Inflammatory macrophage treated with lipopolysaccharide for 4 hours (primary cell): ENCODE measurements at regions not wholly inside any gene's neighbourhood (a gene's known extent, or its start where the extent isn't known, plus 50 kb on each side); places are given as distances from the start of the nearest gene placed in this dataset.
"Not testable (repeated sequence)": the region's sequence is repeated elsewhere in the genome, so short reads cannot be mapped to it uniquely, and the experiment has no call there.

Source experiments
- DNase-seq: peaks from one replicate; pipeline ENCODE4 v3.0.0-alpha.2; 2020

DNA sequence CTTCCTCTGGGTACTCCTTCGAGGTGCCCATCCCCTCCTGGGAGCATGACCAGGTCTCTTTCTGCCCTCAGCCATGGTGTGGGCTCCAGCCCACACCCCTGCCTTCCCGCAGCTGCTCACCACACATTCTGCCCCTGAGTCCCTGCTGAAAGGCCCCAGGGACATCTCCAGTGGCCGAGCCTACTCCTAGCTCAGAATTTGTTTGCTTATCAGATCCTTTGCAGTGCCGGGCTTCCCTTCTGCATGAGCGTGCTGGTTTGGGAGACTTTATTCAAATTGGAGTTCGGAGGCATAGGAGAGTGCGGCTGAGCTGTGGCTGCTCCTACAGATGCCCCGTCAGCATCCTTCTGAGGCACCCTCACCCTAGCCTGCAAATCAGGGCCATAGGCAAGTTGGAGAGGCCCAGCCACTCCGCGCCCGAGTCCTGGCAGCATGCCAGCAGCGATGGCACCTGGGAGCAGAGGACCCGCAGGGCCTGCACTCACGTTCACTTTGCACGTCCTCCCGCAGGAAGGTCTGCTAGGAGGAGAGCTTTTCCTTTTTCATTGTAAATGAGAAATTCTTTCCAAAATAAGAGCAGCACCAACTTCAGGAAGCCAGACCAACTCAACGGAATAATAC lies 327.3 kb downstream of the QKI start:
- no peak for DNase-seq

DNA sequence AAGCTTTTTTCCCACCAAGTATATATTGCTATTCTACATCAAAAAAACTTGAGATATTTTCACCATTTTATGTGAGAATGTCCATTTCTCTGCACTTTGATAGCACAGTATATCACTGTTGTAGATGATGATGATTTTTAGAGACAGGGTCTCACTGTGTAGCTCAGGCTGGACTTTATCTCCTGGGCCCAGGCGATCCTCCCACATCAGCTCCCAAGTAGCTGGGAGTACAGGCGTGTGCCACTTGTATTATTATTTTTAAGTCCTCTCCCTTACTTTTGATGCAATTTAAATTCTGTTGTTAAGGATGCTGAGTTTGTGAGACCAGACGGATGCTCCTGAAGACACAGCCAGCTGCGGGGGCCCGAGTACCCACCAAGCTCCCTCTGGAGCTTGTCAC lies 326.8 kb downstream of the QKI start:
- no peak for DNase-seq

DNA sequence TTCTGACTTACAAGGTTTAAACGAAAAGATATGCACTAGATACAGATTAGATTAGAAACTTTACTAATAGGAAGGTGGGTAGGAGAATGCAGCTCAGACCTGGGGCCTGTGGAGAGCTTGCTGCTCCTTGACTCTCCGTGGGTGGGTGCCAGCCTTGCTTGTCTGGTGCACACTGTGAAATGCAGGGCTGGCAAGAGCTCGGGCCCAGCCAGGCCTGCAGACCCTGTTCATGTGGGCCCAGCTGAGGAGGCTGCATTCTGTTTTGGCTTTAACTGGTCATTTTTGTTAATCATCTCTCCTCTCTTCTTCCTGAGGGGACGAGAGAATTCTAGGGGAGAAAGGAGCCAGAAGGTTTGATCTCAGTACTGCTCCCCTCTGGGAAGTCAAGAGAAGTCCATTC lies 325.4 kb downstream of the QKI start:
- no peak for DNase-seq

DNA sequence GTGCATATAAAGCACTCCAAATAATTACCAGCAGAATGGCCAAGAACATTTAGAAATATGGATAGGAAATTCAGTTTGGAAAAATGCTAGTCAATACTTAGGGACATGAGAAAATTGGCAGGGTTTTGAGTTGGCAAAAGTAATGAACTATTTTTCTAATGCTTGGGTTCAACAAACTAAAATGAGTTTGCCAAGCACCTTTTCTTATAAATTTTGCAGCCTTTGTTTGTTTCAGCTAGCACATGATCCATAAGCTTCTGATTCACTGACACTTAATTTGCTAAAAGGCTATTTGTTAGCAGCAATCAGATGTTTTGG lies 324.8 kb downstream of the QKI start:
- no peak for DNase-seq

DNA sequence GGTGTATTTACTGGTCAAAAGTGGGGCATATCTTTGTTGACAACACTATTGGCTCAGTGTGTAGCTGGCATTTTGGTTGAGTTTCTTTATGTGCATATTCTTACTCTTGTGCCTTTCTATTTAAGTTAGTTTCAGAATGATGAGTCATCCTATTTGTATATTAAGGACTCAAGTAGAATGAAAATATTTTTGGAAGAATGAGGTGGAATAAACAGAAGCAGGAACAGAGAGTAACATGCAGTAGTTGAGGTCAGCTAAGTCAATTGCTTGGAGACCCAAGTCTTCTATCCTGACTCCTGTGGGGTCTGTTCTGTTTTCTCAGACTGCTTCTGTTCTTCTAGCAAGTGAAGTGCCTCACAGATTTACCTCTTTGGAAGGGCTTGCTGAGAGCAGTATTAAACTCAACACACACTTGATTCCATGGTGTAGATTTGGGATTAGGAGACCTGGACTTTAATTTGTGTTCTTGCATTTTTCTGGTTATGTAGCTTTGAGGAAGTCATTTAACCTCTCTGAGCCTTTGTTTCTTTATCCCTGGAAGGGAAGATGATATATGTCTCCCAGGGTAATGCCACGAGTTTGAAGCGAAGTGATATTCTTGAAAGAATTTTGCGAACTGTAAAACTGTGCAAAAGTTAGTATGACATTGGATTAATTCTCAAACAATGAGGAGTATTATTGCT lies 324.3 kb downstream of the QKI start:
- DNase-seq, result peak; percentile 17

DNA sequence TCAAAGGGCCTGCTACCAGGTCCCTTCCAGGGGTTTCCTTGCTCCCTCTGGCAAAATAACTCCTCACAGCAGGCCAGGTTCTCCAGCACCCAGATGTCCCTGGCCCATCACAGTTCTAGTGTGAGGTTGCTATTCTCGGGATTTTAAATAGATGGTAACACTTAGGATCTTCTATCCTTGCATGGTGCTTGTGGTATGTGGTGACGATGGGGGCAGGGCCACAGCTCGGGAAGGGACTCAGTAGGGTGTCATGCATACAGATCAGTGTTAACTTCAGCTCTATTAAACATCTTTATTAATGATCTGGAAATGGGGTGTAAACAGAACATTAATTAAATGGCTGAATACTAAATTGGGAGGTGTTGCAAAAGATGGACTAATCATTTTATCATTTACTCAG lies 323.8 kb downstream of the QKI start:
- no peak for DNase-seq

DNA sequence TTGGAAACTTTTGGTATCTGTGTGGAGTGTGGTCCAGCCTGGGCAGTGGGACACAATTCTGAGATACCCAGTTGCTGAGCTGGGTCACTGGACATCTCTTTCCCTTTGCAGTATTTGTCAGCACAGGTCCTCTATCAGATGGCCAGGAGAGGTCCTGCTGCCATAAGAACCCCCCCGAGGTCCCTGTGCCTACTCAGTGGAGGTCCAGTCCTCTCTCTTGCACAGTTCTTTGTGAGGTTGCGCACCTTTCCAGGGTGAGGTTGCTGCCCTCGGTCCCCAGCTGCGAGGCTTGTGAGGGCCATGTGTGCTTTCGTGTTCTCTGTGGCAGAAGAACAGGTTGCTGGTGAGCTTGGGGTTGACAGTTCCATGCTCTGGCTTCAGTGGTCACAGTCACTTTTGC lies 320.6 kb downstream of the QKI start:
- DNase-seq, result no peak

DNA sequence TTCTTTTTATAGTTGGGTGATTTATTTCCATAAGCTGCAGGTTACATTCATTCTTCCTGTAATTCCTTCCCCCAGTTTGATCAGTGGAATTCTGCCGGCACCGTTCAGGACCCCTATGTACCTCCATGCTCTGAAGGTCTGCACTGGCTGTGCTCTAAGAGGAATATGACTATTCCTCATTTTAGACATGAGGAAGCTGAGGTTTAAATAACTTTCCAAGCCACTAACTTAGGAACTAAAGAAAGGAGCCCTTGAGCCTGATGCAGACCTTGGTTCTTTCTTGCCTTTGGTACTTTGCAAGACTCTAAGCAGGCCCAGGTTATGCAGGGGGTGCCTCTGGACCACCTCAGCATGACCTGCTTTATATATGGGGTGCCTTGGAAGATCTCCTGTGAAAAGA lies 318.5 kb downstream of the QKI start:
- no peak for DNase-seq

DNA sequence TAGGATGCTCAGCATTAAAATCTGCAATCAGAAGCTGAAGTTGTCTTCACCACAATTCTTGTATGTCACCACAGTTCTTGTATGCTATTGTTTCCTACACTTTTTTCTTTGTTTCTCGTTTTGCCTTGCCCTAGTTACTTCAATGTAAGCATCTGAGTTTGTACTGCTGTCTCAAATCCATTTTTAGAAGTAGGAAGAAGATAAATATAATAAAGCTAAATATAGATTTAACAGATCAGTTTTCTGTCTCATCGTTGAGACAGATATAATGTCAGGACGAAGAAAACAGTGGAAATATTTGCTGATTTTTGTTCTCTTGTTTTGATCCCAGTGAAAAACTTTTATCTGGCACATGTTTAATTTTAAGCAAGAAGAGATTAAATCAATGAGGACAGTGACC lies 318.0 kb downstream of the QKI start:
- no peak for DNase-seq

DNA sequence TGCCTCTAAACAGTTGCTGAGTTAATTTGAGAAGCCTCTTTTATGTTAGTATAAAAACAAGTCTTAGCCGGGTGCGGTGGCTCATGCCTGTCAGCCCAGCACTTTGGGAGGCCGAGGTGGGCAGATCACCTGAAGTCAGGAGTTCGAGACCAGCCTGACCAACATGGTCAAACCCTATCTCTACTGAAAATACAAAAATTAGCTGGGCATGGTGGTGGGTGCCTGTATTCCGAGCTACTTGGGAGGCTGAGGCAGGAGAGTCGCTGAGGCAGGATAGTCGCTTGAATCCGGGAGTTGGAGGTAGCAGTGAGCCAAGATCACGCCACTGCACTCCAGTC lies 317.5 kb downstream of the QKI start:
- not testable (repeated sequence) for DNase-seq

DNA sequence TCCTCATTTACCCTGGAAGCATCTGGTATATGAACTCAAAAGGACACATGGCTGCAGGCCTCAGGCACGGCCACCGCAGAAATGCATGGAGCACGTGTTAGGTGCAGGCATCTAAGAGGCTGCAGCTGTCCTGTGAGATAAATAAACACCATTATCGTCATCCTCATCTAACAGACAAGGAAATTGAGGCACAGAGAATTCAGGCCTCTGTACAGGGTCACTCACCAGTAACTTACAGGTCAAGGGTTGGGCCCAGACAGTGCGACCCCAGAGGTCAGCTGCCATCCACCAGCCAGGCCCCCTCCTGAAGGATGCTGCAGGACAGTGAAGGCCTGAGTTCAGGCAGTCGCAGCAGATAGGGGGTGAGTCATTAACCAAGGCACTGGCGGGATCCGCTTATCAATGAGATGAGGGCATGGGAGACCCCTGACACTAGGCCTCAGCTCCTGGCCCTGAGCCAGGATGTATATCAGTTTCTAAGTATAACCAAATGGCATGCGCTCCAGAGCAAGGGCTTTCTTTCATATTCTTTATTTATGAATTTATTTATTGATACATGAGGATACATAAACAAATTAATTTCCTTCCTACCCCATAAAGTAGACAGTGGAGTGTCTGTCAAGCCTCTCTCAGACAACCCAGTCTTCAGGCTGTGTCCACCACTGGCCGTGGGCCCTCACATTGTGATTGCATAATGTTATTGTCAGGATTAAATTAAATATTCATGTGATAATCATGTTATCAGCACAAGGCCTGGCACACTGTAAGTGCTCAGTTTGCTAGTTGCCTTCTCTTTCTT lies 316.9 kb downstream of the QKI start:
- no peak for DNase-seq

DNA sequence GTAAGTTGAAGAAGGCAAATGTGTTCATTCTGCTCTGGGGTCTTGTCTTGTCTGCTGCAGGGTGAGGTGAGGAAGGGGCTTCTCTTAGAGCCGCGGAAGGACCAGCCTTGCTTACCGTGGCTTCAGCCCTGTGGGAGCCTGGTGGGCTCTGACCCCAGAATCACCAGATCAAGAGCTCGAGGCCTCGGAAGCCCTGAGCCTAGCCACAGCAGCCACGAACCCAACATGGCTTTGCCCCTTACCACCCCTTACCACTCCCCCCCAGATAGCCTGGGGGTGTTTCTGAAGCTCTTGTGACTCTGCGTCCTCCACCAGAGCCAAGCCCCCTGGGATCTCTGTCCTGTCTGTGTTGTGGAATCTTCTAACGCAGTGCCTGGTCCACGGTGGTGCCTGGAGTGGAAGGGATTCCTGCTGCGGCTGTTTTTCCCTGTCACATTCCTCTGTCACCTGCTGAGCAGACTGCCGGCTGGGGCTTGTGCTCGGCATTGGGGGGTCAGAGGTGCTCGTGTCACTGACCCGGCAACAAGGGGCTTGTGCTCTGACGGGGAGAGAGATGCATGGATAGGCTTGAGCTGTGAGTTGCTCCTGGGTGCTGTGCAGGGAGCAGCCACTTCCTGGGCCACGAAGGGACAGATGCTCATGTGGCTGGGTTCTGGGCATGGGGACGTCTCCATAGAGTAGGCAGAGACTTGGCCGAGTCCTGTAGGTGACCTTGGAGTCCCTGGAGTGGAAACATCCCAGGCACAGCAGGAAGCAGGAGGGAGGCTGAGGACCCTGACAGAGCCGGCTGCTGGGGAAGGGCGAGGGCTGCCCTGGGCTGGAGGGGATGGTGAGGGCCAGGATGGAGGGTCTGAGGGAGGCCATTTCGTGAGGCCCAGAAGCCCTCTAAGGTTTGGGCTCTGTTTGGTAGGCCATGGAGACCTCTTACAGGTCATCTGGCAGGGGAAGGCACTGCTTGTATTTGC lies 316.0 kb downstream of the QKI start:
- no peak for DNase-seq

DNA sequence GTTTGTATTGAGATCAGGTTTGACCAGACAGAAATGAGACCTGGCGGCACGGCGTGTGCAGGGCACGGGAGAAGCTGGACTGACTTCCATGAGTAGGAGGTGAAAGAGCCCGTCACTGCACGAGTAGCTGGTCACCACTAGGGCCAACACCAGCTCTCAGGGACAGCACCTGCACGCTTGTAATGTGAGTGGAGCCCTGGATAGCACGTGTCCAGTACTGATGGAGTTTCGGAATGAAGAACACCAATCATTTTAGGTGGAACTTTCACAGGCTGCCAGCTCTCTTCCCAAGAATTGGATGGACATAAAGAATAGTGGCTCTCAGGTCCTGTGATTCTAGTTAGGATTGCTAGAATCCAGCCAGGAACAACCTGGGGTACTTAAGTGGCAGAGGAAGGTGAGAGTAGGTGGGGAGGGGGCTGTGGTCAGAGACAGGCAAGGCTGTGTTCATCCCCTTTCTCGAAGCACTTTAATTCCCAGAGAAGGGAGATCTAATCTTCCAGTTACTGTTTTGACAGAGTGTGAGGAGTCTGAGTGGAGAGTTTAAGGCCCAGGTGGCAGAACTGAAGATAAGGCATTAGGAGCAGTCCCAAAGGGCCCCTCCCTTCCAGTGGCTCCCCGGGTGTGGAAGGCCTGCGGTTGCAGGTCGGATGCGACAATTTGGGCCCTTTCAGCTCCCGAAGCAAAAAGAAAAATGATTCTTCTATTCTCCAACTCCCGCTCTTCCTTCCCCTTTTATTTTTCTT lies 314.8 kb downstream of the QKI start:
- DNase-seq, result no peak

DNA sequence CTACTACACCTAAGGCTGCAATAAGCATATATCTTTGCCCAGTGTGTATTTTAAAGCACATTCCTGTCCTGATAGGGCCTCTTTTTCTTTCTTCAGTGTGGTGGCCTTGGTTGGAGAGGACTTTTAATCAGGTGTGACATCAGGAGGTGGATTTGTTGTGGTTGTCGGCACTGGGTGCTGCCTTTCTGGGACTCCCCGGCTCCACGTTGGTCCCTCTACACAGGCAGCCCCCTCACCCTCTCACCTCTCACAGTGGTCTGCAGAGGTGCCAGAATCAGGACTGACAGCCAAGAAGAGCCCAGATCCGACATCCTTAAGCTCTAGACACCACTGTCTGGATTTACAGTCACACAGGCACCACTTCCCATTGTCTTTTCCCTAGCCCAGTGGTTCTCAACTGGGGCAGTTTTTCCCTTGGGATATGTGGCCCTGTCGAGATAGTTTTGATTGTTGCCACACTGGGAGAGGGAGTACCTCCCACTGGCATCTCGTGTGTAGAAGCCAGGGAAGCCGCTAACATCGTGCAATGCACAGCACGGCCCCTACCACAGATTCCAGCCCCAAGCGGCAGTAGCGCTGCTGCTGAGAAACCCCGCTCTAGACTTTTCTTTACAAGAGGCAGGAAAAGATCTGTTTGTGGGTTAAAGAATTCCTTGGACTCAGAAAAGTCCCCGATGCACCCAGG lies 314.1 kb downstream of the QKI start:
- no peak for DNase-seq

DNA sequence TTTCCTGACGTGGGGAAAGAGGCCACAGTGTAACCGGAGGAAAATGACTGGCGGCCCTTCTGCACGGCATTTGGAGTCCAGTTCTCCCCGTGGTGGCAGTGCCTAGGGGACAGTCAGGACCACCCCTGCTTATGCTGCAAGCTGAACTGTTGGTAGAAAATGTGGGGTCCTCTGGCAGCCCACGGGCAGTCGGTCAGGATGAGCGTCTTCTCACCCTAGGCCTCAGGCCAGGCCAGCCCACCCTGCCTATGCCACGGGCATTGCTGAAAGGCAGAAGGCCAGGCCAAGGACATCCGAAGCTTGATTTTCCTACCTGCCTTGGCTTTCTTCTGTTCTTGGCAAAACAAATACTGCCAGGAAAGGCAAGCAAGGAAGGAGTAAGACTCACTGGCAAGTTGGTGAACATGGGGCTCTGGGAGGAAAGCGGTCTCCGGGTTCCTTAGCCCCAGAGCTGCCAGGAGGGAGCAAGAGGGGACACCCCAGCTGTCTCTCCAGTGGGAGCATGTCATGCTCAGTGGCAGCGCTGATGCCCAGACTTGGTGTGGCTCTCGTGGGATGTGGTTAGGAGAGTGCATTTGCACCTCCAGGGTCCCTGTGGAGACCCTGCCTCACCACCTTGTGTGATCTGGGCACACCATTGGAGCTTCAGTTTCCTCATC lies 311.6 kb downstream of the QKI start:
- no peak for DNase-seq

DNA sequence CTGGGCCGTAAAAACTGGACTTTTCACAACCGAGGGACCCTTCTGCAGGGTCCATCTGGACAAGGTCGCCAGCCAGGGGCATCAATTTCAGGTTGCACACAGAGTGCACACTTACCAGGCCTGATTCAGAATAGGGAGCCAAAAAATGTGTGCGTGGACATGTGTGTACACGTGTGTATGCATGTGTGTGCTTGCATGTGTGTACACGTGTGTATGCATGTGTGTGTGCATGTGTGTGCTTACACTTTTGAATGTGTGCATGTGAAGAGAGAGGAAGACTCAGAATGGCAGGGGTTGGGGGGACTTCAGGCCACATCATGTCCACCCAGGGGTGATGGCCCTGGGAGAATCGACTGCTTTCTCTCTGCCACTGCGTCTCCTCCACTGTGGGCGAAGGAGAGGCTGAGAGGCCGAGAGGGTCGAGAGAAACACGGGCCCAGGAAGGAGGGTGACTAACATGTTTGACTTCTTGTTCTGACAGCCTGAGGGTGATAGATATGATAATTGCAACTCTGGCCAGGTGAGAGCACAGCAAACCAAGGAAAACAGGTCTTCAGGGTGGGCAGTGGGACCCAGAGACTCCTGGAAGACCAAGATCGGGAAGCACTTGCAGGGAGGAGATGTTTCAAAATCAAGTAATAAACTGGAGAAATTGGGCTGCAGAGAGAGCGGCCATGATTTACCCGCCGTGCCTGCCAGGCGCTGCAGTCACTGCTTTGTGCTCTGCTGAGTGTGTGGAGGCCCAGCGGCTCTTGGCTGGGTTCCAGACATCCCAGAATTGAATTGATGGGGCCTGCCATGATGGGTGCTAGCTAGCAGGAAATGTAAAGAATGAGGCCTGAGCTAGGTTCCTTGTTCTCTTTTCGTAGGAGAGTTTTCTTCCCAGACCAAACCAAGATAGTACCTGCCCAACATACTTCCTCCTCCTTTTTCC lies 310.8 kb downstream of the QKI start:
- no peak for DNase-seq

DNA sequence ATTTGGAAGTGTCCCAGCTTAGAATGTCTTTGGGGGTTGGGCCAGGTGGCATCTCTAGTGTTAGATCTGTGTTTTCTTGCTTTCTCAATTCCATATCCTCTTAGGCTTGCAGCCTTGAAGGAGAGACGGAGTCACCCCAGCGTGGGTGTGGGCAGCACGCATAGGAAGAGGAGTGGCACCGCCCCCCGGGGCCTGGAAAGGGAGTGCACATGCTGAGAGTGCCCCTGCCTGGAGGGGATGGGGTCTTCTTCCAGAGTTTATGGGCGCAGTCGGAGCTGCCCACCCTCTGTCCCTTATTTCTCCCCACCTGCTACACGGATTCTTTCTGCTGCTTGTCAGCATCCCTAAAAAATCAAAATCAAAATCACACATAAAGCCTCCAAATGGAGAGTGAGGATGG lies 309.7 kb downstream of the QKI start:
- DNase-seq, result no peak

DNA sequence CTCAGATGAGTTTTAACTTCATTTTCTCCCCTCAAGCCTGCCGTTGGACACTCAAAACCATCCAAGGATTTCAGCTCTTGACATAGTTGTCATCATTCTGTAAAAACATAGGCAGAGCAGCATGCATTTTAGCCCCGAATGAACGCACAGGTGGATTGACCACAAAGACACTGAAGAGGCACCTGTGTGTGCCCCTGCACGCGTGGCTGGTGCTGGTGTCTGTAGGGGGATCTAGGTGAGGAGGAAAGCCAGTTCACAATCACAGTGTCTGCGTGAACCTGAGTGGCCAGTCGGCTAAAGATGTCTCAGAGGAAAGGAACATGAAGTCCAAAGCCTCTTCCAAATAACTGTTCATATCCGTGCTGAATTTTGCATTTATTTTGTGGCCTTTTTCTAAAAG lies 309.2 kb downstream of the QKI start:
- no peak for DNase-seq

DNA sequence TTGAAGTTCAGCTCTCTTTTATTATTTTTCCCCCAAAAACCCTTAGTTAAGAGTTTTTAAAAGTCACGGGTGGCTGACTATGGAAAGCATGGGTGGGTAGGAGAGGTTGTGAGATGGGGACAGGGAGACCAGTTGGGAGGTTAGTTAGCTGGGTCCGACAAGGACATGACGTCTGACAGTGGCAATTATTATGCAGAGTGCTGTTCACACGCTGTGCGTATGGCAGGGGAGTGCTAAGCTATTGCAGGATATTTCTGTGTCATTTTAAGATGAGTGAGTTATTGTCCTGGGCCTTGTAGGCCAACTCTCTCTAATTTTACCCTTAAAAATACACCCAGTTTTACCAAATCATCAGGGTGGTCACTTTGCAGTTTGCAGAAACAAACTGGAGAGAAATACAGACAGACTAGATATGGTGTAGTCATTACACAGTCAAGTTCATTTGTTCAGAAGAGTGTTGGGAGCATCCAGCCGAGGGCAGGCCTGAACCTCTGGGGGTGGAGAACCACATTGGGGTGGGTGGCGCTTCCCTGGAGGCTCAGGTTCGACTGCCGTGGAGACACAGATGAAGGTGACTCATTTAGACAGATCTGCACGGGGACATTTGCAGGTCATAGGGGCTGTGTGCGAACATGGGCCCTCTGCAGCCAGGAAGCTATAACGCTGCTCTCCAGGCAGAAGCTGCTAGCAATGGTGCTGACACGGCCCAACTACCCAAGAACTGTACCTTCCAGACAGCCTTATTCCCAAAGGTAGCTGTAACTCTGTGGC lies 307.6 kb downstream of the QKI start:
- DNase-seq, result no peak

DNA sequence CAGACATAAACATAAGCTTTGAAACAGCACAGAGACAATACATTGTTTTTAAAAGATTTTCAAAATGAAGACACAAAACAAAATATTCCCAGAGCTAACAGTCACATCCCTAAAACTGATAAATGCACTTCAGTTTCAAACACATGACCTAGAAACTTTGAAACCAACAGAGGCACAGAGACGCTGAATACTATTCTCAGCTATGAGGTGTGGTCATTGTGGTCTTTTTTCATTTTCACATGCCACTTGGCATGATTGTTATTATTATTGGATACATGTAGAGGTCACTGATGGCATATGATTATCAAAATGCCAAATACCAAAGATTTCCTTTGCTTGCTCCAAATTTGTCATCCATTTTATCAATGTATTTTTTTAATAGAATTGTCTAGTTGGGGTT lies 306.9 kb downstream of the QKI start:
- DNase-seq, result no peak
